ENCODE measurements at regions not wholly inside any gene's neighbourhood (a gene's known extent, or its start where the extent isn't known, plus 50 kb on each side); places are given as distances from the start of the nearest gene placed in this dataset.
A peak's percentile ranks its signal among the peaks of the same experiment; 100 is the strongest.

DNA sequence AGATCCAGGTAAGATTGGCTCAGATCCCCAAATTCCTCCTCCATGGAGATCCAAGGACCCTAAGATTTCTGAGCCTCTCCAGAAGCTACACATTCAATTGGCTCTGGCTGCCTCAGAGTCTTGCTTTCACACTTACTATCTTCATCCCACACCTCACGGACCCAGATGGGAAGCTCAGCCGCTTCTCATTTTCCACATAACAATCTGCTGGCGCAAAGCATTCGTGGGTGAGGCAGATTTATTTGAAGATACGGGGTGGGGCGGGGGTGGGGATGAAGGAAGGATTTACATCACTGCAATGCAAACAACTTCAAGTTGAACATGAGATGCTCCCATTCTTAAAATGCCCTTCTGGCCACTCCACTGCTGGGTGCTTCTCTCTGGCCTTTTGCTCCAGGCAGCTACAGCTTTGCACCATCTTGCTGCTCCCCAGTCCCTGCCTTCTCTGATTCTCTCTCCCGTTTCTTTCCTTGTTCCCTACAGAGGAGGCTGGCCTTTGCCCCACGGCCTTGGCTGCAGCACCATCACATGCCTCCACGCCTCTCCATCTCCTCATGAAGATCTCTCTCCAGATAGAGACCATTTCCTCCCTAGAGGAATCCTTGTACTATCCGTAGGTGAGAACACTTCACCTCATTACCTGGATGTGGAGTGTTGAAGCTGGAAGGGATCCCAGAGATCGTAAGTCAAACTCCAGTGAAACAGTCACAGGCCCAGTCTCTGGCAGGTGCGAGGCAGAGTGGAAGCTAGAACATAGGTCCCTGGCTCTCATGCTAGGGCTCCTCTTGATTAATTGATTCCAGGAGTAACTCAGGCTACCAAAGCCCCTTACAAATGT, 175.9 kb downstream of the RPLP1 start:
- DNase-seq = no peak

DNA sequence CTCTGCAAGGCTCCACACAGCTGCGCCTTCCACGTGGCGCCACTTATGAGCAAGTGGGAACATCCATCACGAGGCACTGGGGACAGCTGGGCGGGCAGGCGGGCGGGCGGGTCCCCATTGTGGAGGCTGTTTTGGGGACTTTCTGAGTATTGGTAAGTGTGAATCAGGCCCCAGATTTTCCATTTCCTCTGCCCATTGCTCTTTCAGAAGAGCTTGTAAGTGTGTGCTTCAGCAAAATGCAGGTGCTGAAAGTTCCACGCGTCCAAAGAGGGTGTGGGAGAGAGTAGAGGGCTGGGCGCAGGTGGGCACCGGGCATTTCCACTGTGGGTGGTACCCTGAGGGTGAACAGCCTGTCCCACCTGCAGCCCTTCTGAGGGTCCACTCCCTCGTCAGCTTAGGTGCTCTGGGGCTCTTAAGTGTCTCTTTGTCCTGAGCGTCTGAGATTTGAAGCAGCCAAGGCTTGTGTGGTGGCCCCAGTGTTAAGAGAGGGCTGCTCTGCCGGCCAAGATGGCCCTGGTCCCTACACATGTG, 177.1 kb downstream of the RPLP1 start:
- no peak for DNase-seq

DNA sequence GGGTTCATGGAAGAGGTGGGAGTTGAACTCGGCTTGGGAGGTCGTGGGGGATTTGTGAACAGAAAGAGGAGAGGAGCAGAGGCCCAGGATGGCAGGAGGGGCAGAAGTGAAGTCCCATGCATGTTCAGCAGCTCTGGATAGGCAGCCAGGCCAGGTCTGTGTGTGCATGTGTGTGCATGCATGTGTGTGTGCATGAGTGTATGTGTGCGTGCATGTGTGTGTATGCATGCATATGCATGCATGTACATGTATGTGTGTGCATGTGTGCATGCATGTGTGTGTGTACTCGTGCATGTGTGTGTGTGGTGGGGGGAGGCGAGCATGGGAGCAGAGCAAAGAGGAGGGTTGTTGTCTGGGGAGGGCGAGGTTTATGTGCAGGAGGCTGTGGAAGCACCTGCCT, 178.4 kb downstream of the RPLP1 start:
- DNase-seq = no peak

DNA sequence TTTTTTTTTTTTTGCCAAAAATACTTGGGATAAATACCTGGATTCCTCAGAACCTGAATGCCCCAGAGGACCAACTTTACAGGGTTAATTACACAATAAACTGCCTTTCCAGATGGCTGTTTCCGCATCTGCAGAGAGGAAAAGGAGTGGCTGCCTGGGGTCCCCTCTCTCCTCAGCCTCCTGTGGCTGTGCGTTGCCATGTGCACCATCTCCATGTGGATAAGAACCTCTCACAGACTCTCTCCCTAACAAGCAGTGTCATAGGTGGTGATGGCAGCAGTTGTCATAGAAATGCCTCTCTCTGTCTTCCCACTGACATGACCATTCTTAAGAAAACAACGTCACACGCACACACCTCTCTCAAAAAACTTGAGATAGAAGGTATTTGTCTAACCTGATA, 179.4 kb downstream of the RPLP1 start:
- no peak for DNase-seq

DNA sequence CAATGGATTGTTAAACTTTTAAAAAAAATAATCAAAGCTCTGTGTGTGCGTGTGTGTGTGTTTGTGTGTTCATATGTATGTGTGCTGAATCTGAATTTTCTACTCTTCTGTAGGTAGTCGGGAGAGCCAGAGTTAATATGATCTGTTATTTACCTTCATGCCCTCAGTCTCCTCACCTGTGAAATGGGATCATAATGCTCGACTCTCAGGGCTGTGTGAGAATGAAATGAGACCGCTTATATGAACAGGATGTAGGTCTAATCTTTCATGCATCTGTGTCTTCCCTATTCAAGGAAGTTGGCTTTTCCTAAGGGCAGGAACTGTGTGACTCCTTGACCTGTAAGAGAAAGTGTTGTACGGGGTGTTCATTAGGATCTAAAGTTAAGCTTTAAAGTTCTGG, 182.2 kb downstream of the RPLP1 start:
- no peak for DNase-seq

DNA sequence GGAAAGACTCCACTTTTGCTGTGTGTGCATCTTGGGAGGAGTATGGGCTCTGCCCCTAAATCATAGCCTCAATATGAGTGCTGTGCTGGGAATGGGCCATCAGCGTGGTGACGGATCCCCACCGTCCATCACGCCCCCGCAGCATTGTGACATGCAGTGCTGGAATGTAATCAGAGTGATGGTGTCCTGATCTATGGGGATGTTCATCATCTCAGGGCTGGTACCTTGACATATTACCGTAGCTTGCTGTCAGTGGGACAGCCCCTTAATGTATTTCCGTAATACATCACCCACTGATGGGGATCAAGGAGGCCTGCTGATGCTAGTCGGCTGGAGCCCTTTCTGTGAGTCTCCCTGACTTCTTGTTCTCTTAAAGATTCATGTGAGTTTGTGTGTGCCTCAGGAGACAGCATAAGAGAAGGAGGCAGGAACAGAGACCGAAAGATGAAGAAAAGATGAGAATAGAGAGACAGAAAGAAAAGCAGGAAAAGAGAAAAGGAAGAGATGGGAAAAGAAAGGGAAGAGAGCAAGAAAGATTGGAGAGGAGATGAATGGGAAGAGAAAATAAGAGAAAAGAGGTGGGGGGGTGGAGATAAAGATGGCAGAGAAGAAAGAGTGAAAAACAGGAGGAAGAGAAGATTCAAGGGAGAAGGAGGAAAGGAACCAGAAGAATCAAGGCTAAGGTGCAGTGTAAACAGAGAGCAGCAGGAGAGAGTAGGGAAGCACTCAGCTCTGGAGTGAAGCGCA, 183.7 kb downstream of the RPLP1 start:
- DNase-seq = no peak

DNA sequence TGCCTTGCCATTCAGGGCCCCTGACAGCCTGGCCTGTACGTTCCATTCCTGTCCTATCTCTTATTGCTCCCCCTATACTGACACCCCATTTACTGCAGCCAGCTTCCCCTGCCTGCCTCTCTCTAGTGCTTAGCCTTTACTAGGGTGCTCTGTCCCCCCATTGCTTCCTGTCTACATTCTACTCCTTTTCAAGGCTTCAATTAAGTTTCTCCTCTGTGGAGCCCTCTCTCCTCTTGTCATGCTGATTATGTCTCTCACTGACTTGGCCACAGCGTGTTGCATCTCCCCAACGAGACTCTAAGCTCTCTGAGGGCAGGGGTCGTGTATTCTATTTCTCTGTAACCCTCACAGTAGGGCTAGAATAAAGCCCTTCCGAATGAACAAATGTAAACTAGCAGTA, 185.2 kb downstream of the RPLP1 start:
- no peak for DNase-seq

DNA sequence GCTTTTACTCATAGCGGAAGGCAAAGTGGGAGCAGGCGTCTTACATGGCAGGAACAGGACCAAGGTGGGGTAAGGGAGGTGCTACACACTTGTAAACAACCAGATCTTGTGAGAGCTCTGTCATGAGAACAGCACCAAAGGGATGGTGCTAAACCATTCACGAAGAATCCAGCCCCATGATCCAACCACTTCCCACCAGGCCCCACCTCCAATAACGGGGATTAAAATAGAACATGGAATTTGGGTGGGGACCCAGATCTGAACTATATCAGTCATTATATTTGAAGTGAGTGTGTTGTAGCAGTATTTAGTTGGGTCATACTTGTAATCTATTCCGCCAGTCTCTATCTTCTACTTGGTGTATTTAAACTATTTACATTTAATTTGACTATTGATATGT, 190.9 kb downstream of the RPLP1 start:
- DNase-seq = no peak

DNA sequence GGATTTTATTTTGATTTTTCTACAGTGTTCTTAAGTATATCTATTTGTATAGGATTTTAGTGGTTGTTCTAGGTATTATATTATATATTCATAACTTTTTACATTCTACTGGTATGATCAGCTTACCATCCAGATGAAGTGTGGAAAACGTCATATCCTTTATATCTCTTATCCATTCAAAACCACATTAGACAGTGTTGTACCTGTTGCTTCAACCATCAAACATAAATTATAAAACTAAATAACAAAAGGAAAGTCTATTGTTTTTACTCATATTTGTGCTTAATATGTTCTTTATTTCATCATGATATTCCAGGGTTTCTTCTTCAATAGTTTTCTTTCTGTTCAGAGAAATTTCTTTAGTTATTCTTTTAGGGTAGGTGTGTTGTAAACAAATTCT, 191.4 kb downstream of the RPLP1 start:
- DNase-seq = no peak

DNA sequence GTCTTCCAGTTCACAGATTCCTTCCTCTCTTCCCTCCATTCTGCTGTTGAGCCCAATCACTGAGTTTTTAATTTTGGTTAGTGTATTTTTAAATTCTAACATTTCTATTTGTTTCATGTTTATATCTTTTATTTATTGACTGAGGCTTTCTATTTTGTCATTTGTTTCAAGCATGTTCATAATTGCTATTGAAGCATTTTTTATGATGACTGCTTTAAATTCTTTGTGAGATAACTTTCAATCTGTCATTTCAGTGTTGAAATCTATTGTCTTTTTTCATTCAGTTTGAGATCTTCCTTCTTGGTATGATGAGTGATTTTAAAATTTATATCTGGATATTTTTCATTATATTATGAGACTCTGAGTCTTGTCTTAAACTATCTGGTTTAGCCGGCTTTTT, 192.3 kb downstream of the RPLP1 start:
- DNase-seq = no peak

DNA sequence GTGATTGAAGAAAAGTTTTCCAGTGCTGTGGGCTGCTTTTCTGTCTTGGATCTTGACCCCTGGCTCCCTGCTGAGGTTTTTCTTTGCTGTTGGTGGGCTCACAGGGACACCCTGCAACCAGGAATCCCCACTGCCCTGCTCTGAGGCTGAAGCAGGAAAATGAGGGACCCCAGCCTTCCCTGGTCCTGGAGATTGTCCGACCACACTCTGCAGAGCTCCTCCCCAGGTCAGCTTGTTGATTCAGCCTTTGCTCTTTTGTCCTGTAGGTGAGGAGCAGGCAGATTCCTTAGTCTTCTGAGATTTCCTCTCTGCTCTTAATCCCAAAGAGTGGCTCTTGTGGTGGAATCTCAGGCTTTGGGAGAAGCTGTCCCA, 194.5 kb downstream of the RPLP1 start:
- DNase-seq = no peak

DNA sequence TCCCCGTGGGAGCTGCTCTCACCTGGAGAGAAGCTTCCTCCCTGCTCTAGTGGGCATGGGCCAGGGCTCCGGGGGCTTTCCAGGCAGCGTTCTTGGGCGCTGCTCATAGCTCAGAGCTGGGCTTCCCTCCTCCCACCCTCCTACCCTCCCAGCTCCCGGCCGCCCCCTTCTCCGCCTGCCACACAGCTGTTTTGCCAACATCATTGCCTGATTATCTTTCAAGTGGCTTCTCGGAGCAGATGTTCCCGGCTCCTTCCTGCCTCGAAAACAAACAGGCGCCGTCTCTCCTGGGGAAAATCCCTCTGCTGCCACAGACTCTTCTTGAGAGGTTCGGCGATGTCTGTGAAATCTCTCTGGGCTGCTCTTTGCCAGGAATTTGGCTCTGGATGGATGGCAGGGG, 195.6 kb downstream of the RPLP1 start:
- no peak for DNase-seq

DNA sequence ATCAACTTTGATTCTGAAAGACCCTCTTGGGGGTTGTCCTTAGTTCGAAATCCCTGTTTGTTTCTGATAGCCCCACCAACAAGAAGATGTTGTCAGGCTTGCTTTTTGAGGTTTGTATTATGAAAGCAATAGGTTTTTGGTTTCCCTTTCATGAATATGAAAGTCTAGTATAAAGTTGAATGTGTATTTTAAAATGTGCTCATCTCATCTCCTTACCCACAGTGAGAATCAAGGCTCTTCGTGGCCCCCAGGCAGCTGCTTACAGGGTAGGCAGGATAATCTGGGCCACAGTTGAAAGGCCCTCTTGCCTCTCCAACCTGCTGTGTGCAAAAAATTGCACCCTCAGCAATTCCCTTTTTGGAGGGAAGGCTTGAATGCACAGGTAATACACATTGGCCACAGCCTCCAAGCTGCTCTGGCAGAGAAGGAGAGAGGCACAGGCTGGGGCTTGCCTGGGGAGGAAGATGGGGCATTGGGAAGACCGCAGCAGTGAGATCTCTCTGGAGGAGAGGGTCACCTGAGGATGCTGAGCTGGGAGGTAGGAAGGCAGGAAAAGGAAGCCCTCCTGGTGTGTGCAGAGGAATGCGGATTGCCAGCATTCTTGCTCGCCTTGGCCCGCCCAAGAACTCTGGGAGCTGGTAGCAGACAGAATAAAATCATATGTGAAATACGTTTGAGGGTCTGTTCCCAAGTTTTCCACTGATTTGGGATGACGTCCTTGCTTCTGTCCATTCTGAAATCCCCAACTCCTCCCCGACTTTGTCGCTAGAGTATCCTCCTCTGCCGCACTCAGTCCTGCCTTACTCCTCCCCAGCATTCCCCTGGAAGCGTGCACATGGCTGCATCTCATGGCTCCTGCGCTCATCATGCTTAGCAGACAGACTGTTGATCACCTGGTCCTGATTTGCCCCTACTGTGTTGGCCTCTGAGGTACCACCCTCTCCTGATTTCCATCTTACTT, 196.4 kb downstream of the RPLP1 start:
- no peak for DNase-seq

DNA sequence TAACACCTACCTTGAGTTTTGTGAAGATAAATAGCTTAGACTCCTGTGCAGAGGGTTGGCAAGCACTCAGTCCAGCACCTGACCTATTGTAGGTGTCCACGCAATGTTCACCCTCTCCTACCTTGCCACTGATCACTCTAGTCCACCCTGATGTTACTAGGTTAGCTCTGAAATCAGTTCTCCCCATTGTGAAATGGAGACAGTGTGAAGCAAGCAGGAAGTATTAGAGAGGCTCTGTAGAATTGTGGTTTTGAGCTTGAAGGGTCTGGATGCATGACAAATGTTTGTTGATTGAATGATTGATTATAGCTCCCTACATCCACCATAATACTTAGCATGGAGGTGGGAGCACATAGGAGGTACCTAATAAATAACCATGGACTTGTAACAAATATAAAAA, 199.7 kb downstream of the RPLP1 start:
- no peak for DNase-seq

DNA sequence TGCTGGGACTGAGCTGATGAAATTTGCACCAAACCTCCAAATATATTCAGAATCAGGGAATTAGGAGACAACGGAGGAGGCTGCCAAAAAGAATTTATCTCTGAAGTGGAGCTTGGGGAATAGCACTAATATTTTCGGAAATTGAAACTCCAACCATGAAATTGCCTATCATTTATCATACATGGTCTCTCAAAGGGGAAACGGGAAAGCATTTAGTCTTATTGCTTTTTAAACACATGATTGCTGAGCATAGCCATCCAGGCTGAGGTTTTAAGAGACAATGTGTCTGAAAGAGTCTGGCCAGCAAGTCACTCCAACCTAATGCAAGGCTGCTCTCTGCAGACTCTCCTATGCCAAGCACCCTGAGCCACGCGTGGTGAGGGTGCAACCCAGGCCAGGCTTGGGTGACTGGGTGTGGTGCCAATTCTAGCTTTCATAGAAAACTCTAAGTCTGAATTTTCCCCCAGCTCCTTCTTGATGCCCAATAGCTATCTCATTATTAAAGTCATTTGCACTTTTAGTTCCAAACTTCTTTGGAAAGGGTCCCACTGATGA, 200.2 kb downstream of the RPLP1 start:
- DNase-seq = peak; percentile 11

DNA sequence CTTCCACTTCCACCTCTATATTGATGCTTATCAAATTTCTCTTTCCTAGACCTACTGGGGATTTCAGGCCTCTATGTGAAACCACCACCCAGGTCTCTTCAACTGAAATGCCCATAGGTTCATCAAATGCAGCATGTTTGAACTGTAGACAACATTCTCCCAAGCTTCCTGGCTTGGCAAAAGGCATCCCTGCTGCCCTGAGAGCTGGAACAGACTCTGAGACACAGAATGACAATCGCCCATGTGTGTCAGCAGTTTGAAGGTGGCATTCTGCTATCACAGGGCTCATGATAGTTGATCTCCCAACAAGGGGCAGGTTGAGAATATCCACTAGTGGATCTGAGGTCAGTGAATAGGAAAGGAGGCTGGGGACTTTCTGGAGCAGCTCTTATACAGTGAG, 200.7 kb downstream of the RPLP1 start:
- DNase-seq = no peak

DNA sequence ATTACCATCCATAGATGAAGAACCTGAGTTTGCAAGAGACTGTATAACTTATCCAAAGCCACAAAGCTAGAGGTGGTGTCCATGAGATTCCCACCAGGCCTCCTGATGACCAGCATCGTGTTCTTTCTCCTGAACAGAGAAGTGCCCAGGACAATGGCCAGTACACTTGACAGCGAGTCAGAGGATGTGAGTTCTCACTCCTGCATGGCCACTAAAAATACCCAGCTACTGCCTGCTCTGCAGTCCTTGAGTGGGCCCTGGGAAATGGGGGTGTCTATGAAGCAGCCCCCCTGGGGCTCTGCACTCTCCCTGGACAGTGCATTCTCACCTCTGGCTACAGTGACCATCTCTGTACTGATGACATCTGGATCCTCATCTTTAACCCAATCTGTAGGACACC, 201.2 kb downstream of the RPLP1 start:
- no peak for DNase-seq

DNA sequence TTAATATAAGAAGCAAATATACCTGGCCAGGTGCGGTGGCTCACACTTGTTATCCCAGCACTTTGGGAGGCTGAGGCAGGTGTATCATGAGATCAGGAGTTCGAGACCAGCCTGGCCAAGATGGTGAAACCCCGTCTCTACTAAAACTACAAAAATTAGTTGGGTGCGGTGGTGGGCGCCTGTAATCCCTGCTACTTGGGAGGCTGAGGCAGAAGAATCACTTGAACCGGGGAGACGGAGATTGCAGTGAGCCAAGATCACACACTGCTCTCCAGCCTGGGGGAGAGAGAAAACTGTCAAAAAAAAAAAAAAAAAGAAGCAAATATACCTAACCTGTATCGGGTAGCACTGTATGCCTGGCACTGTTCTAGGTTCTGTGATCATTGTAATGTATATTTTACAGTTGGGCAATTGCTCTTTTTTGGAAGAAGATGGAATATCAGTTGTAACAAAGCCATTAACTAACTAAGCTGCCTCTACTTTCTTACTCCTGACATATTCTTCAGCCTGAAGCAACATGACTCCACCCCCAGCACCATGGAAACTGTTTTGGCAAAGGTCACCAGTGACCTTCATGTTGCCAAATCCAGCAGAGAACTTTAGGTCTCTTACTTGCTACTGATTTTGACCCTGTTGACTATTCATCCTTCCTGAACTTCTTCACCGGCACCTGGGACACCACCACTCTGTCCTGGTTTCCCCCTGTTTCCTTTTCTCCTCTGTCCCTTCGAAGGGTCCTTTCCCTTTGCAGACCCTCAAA, 203.8 kb downstream of the RPLP1 start:
- no peak for DNase-seq

DNA sequence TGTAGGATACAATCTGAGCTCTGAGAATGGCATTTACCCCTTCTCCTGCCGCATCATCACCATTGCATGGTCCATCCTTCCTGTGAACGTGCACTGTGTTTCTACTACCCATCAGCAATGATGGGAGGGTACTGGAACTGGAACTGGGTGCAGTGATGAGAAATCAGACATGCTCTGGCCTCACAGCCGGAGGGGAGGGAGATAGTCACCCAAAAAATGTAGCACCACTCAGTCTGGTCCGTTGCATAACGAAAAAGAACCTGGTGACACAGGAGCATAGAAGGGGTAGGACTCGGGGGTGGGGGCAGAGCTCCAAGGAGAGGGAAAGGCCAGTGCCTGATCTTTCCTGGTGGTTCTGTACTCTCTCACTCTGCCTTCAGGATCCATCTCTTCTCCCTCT, 205.0 kb downstream of the RPLP1 start:
- DNase-seq = no peak

DNA sequence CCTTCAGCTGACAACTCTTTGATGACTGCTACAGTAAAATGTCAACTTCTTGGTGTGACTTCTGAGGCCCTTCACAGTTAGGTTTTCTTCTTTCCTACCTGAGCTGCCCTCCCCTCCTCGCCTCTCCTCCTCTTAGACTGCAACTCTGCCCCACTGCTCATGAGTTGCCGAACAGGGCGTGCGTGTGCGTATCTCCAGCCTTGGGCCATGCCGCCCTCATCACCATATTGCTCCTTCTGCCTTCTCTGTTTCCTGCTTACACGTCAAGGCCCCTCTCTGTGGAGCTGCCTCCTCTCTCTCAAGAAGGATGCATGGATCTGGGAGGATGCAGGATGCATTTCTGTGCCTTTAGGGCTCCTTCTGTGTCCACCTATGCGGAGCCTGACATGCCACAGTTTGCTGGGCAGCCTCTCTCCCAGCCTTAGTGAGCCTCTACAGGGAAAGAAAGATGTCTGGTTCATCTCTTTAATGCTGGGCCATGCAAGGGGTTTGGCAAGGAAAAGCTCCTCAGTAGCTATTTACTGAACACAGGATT, 205.9 kb downstream of the RPLP1 start:
- no peak for DNase-seq

DNA sequence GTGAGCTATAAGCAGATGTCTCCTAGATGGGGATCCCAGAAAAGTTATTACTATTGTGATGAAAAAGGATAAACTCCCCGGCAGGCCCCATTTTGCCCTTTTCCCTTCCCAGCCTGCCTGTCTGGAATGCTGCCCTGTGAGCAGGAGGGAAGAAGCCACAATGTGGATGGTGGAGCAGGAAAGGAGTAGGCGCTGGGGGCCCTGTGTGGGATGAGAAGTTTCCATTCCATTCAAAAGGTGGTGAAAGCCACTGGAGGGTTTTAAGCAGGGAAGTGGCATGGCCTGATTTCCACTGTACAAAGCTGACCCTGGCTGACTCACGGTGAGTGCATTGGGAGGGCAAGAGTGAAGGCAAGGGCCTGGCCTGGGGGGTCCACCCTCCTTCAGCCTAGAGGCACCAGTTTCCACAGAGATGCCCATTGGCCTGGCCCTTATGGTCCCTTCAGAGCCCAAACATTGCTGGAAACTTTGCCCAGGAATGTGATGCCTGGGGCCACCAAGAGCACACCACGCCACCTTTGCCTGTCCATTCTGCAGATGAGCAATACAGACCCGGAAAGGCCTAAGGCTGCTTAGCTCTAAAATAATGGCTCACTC, 206.9 kb downstream of the RPLP1 start:
- no peak for DNase-seq

Data from CD4-positive, alpha-beta T cell treated with Interleukin-17A for 1 hour (primary cell).